DOHH2 (cell line): ENCODE measurements at regions not wholly inside any gene's neighbourhood (a gene's known extent, or its start where the extent isn't known, plus 50 kb on each side); places are given as distances from the start of the nearest gene placed in this dataset.

Experiments used
- EZH2phosphoT487 ChIP-seq: fragments of 200-600 bp; sonication (generic); IDR thresholded peaks from 2 replicates; pipeline ENCODE4 v1.6.1; 2017; ENCODE audit warnings: borderline replicate concordance, mild to moderate bottlenecking, antibody characterized with exemption, low read length, moderate library complexity, mixed read lengths
- TF ChIP-seq, protein P1 (sequence below): fragments of 200-600 bp; sonication (generic); IDR thresholded peaks from one replicate; pipeline ENCODE4 v1.5.1; 2014; ENCODE audit warnings: antibody characterized with exemption, mild to moderate bottlenecking, low read depth, low read length; ENCODE audit not compliant: poor library complexity, severe bottlenecking

DNA sequence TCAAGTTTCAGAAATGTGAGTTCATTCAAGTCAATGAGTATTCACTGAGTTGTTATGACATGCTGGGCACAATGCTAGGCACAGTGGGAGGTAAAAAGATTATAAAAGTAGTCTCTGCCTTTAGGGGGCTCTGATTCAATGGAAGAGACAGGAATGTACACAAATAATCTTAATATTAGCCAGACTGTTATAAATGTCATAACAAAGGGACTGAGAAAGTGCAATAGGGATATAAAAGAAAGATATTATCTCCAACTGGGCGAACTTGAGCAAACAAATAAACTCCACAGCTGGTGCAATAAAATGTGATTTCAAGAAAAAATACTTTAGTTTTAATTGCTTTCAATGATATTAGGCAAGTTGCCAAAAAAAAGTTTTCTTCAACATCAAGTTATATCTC lies 755.2 kb downstream of the BRINP1 start:
- TF ChIP-seq, protein P1, sequence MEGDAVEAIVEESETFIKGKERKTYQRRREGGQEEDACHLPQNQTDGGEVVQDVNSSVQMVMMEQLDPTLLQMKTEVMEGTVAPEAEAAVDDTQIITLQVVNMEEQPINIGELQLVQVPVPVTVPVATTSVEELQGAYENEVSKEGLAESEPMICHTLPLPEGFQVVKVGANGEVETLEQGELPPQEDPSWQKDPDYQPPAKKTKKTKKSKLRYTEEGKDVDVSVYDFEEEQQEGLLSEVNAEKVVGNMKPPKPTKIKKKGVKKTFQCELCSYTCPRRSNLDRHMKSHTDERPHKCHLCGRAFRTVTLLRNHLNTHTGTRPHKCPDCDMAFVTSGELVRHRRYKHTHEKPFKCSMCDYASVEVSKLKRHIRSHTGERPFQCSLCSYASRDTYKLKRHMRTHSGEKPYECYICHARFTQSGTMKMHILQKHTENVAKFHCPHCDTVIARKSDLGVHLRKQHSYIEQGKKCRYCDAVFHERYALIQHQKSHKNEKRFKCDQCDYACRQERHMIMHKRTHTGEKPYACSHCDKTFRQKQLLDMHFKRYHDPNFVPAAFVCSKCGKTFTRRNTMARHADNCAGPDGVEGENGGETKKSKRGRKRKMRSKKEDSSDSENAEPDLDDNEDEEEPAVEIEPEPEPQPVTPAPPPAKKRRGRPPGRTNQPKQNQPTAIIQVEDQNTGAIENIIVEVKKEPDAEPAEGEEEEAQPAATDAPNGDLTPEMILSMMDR, result no peak
- no peak for TF ChIP-seq EZH2phosphoT487
